Heart left ventricle (tissue), 16 donors: ENCODE measurements at regions not wholly inside any gene's neighbourhood (a gene's known extent, or its start where the extent isn't known, plus 50 kb on each side); places are given as distances from the start of the nearest gene placed in this dataset.

Experiments used
- ATAC-seq, 4 donors: fragments of 200-7000 bp; cut with Tn5 transposase; one replicate each; pipeline ENCODE4 v1.9.1; 2020 to 2022; ENCODE audit warnings: moderate library complexity in 4 of 4, mild to moderate bottlenecking in 3 of 4, moderate number of reproducible peaks in 1 of 4
- DNase-seq, 5 donors: peaks; one replicate each; pipeline ENCODE4 v3.0.0-alpha.2; 2020
- H3K27ac ChIP-seq, 12 donors: fragments of 200-600 bp; sonication (generic) in 4 of 12; one replicate each; pipeline versions ENCODE4 v1.5.0 to v1.8.0; 2016 to 2022; ENCODE audit warnings: mild to moderate bottlenecking in 2 of 12
- H3K27me3 ChIP-seq, 9 donors: fragments of 200-600 bp; sonication (generic) in 2 of 9; one replicate each; pipeline versions ENCODE4 v1.5.1 to v1.8.0; 2016 to 2022; ENCODE audit warnings: mild to moderate bottlenecking in 3 of 9
- H3K36me3 ChIP-seq, 9 donors: fragments of 200-600 bp; sonication (generic) in 2 of 9; one replicate each; pipeline versions ENCODE4 v1.5.0 to v1.8.0; 2018 to 2022; ENCODE audit warnings: mild to moderate bottlenecking in 2 of 9
- H3K4me1 ChIP-seq, 12 donors: fragments of 200-600 bp; sonication (generic) in 4 of 12; one replicate each; pipeline versions ENCODE4 v1.5.0 to v1.8.0; 2016 to 2022; ENCODE audit warnings: mild to moderate bottlenecking in 3 of 12
- H3K4me3 ChIP-seq, 12 donors: fragments of 200-600 bp; sonication (generic) in 4 of 12; one replicate each; pipeline versions ENCODE4 v1.5.0 to v1.8.0; 2017 to 2022; ENCODE audit warnings: mild to moderate bottlenecking in 9 of 12, moderate library complexity in 4 of 12
- H3K9me3 ChIP-seq, 12 donors: fragments of 200-600 bp; sonication (generic) in 4 of 12; one replicate each; pipeline versions ENCODE4 v1.5.0 to v1.8.0; 2016 to 2022; ENCODE audit warnings: mild to moderate bottlenecking in 1 of 12
- CTCF ChIP-seq, 12 donors: fragments of 200-600 bp; sonication (generic) in 4 of 12; IDR thresholded peaks; one replicate each; pipeline versions ENCODE4 v1.5.0 to v1.8.0; 2018 to 2022; ENCODE audit warnings: antibody characterized with exemption in 12 of 12, mild to moderate bottlenecking in 5 of 12
- POLR2A ChIP-seq, 2 donors: fragments of 450-650 bp; IDR thresholded peaks; one replicate each; pipeline ENCODE4 v1.6.1; 2017; ENCODE audit warnings: antibody characterized with exemption in 2 of 2, mild to moderate bottlenecking in 2 of 2, moderate library complexity in 2 of 2
- WGBS, 4 donors: extraction: QIAGEN DNeasy Blood & Tissue Kit in 2 of 4; methylation state at CpG; one replicate each; pipeline versions ENCODE4 v1.1.5 to v1.1.7; 2013 to 2018; 5-methylcytosine and 5-hydroxymethylcytosine counted together
- intact Hi-C, 10 donors: fragments of 100-400 bp; cut with DNase I; formaldehyde crosslinking; loops; one replicate each; pipeline versions ENCODE4 v1.11.1 to v1.14.2; 2022
- donor health status: ischemic (EF 13 %, LVEDD 7.1; RV severe dilation, severe dysfunction).
- donor health status: healthy with polysubstance abuse.
- donor health status: DM: no; HTN: yes; CAD: no.
- donor health status: DM: no; HTN: no; CAD: no.
- donor health status: ischemic (EF 25% LVEDD 6.9; RV normal size, moderate dysfunction).
- donor health status: ischemic (EF 25% LVEDD 5.7; RV mildly dilated, moderate dysfunction).
- donor health status: healthy.
- donor health status: DM: yes; HTN: yes; CAD: no.
- donor health status: ischemic (EF 35%, LVEDD 5.7; RV mildly dilated, moderate dysfunction).
- donor health status: nonischemic (EF 11% LVEDD 7.7; RV severe dilation, severe dysfunction).
- donor health status: DM: yes; HTN: yes; CAD: no.
- donor health status: PGD.
- donor health status: ischemic (EF 29% LVEDD 5.4; RV normal size, mild dysfunction).
- donor health status: nonischemic (EF 23%, LVEDD 6.1; RV moderate dilation, normal function).

- intact Hi-C loops: no loop called here
- Histone ChIP-seq H3K36me3 (no peaks in the 10 kb centered on the region), H3K27ac (no peak overlapping the region), H3K27me3 (peaks cover 0 to 3% (median 0%) of the 10 kb centered on the region in 9 donors), H3K4me1 (no peaks in the 10 kb centered on the region), H3K4me3 (no peak overlapping the region), H3K9me3 (no peaks in the 10 kb centered on the region)
- no peak for TF ChIP-seq POLR2A (IDR thresholded peaks at IDR 0.05)
- TF ChIP-seq CTCF (IDR thresholded peaks at IDR 0.05): no peak
- 63 to 79% (median 76%) methylated on average over 1 of the region's 1 CpG for WGBS, 4 donors
- DNase-seq (no peak), ATAC-seq (no peak)
Observed at GRCh38 chr18:2281086-2281485, 290.2 kb downstream of the METTL4 start.

- no peak for DNase-seq
- no peak for ATAC-seq
- TF ChIP-seq CTCF (IDR thresholded peaks at IDR 0.05) (no peak), POLR2A (IDR thresholded peaks at IDR 0.05) (no peak)
- no peak overlapping the region for H3K27ac ChIP-seq
- H3K36me3 ChIP-seq: no peaks in the 10 kb centered on the region
- no peaks in the 10 kb centered on the region for H3K4me1 ChIP-seq
- peaks cover 0 to 3% (median 0%) of the 10 kb centered on the region in 9 donors for H3K27me3 ChIP-seq
- WGBS, 4 donors: 74 to 81% (median 80%) methylated on average over 11 of the region's 11 CpGs
- H3K4me3 ChIP-seq: no peak overlapping the region
- H3K9me3 ChIP-seq: no peaks in the 10 kb centered on the region
- intact Hi-C loops: no loop called here
Observed at GRCh38 chr18:2281523-2282199, 289.6 kb downstream of the METTL4 start.

- Histone ChIP-seq H3K27me3 (no peaks in the 10 kb centered on the region), H3K36me3 (no peaks in the 10 kb centered on the region), H3K4me1 (no peaks in the 10 kb centered on the region), H3K9me3 (peaks cover 0 to 3% (median 0%) of the 10 kb centered on the region in 12 donors), H3K4me3 (no peak overlapping the region), H3K27ac (no peak overlapping the region)
- no peak for ATAC-seq
- WGBS, 4 donors: 70 to 85% (median 75%) methylated on average over 5 to 7 of the region's 7 CpGs
- TF ChIP-seq POLR2A (IDR thresholded peaks at IDR 0.05) (no peak), CTCF (IDR thresholded peaks at IDR 0.05) (no peak)
- intact Hi-C loops: no loop called here
- no peak for DNase-seq
Observed at GRCh38 chr18:2293109-2293839, 278.0 kb downstream of the METTL4 start.

- no peak for ATAC-seq
- WGBS, 4 donors: 69 to 95% (median 94%) methylated on average over 2 of the region's 2 CpGs
- intact Hi-C loops: no loop called here
Observed at GRCh38 chr18:2301316-2301715, 270.0 kb downstream of the METTL4 start.

More at GRCh38 chr18:2301316-2301715, 270.0 kb downstream of the METTL4 start:
- TF ChIP-seq POLR2A (IDR thresholded peaks at IDR 0.05) (no peak), CTCF (IDR thresholded peaks at IDR 0.05) (no peak)
- no peak overlapping the region for H3K4me3 ChIP-seq
- H3K9me3 ChIP-seq: no peaks in the 10 kb centered on the region
- no peak for DNase-seq
- no peak overlapping the region for H3K27ac ChIP-seq
- no peaks in the 10 kb centered on the region for H3K4me1 ChIP-seq
- H3K36me3 ChIP-seq: no peaks in the 10 kb centered on the region
- H3K27me3 ChIP-seq: peaks cover 0 to 7% (median 0%) of the 10 kb centered on the region in 9 donors
